Neural progenitor cell (in vitro differentiated cells): ENCODE measurements at regions not wholly inside any gene's neighbourhood (a gene's known extent, or its start where the extent isn't known, plus 50 kb on each side); places are given as distances from the start of the nearest gene placed in this dataset.

Experiments
- DNase-seq: peaks from one replicate; pipeline ENCODE4 v3.0.0-alpha.2; 2016; ENCODE audit warnings: low spot score
- H2AFZ ChIP-seq: fragments of 200-600 bp; sonication (generic); replicated peaks from 2 replicates; pipeline ENCODE4 v1.6.1; 2016; ENCODE audit warnings: antibody characterized with exemption
- H3F3A ChIP-seq: fragments of 200-600 bp; sonication (generic); 2 replicates; pipeline ENCODE4 v1.6.1; 2016; ENCODE audit warnings: antibody characterized with exemption, low read depth
- H3K27ac ChIP-seq: fragments of 200-600 bp; sonication (generic); 2 replicates; pipeline ENCODE4 v1.5.1; 2016; ENCODE audit warnings: mild to moderate bottlenecking
- H3K27me3 ChIP-seq: fragments of 200-600 bp; sonication (generic); 2 replicates; pipeline ENCODE4 v1.6.1; 2016; ENCODE audit warnings: mild to moderate bottlenecking, moderate library complexity
- H3K36me3 ChIP-seq: fragments of 200-600 bp; sonication (generic); 2 replicates; pipeline ENCODE4 v1.5.1; 2016
- H3K4me1 ChIP-seq: fragments of 200-600 bp; sonication (generic); 2 replicates; pipeline ENCODE4 v1.6.1; 2016; ENCODE audit warnings: mixed run types
- H3K4me2 ChIP-seq: fragments of 200-600 bp; sonication (generic); 2 replicates; pipeline ENCODE4 v1.6.1; 2016
- H3K4me3 ChIP-seq: fragments of 200-600 bp; sonication (generic); 2 replicates; pipeline ENCODE4 v1.5.1; 2016
- H3K79me2 ChIP-seq: fragments of 200-600 bp; sonication (generic); 2 replicates; pipeline ENCODE4 v1.6.1; 2016; ENCODE audit warnings: low read depth
- H3K9ac ChIP-seq: fragments of 200-600 bp; sonication (generic); 2 replicates; pipeline ENCODE4 v1.6.1; 2016
- H3K9me3 ChIP-seq: fragments of 200-600 bp; sonication (generic); 2 replicates; pipeline ENCODE4 v1.5.1; 2016; ENCODE audit warnings: low read depth
- H4K20me1 ChIP-seq: fragments of 200-600 bp; sonication (generic); 2 replicates; pipeline ENCODE4 v1.6.1; 2016; ENCODE audit warnings: low read depth
- H3K27ac Mint-ChIP-seq: 3 replicates; pipeline ENCODE4 v1.8.0; 2021; ENCODE audit warnings: mixed read lengths
- H3K27me3 Mint-ChIP-seq: 2 replicates; pipeline ENCODE4 v1.8.0; 2022; ENCODE audit warnings: low read depth, mild to moderate bottlenecking, inconsistent platforms, moderate library complexity, mixed read lengths; ENCODE audit not compliant: insufficient read depth
- H3K36me3 Mint-ChIP-seq: 3 replicates; pipeline ENCODE4 v1.8.0; 2021; ENCODE audit warnings: mixed read lengths
- H3K4me1 Mint-ChIP-seq: 3 replicates; pipeline ENCODE4 v1.8.0; 2021; ENCODE audit warnings: mixed read lengths
- H3K4me3 Mint-ChIP-seq: 3 replicates; pipeline ENCODE4 v1.8.0; 2021; ENCODE audit warnings: mild to moderate bottlenecking, moderate library complexity, mixed read lengths
- H3K9me3 Mint-ChIP-seq: 3 replicates; pipeline ENCODE4 v1.8.0; 2020; ENCODE audit warnings: mixed read lengths
- CTCF ChIP-seq: fragments of 200-600 bp; sonication (generic); IDR thresholded peaks from 2 replicates; pipeline ENCODE4 v1.5.1; 2017; ENCODE audit warnings: antibody characterized with exemption, mild to moderate bottlenecking
- EZH2 ChIP-seq: fragments of 200-600 bp; sonication (generic); IDR thresholded peaks from 2 replicates; pipeline ENCODE4 v1.6.1; 2017; ENCODE audit warnings: antibody characterized with exemption, mild to moderate bottlenecking, moderate library complexity
- EZH2phosphoT487 ChIP-seq: fragments of 200-600 bp; sonication (generic); IDR thresholded peaks from 2 replicates; pipeline ENCODE4 v1.6.1; 2017; ENCODE audit warnings: antibody characterized with exemption

DNA sequence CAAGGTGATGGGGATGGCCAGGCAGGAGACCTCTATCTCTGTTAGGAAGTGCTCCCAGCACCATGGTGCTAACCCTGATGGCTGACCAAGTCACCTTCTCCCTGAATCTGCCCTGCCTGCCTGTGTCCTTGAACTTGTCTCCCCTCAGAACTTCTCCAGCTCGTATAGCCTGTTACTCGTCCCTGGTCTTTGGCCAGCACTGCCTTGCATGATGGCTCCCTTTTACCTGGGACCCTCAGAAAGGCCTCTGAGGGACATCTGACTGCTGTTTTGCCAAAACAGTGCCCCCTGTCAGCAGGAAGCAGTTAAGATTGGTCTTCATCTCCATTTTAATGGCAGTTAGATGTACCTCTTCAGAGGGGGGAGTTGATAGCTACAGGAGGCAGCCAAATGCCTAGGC lies 148.3 kb downstream of the RHOU start:
- no peak overlapping the region for H3K4me2 ChIP-seq
- no peaks in the 10 kb centered on the region for H3K36me3 ChIP-seq
- Mint-ChIP-seq H3K4me3 (peak overlapping the region; percentile 50), H3K9me3 (peaks cover 12% of the 10 kb centered on the region), H3K4me1 (peaks cover 26% of the 10 kb centered on the region), H3K27me3 (peaks cover 19% of the 10 kb centered on the region), H3K36me3 (no peaks in the 10 kb centered on the region), H3K27ac (no peak overlapping the region)
- DNase-seq = no peak
- no peak overlapping the region for H3K9ac ChIP-seq
- no peaks in the 10 kb centered on the region for H3K27me3 ChIP-seq
- no peaks in the 10 kb centered on the region for H3K79me2 ChIP-seq
- no peaks in the 10 kb centered on the region for H4K20me1 ChIP-seq
- TF ChIP-seq EZH2phosphoT487 (no peak), CTCF (no peak), EZH2 (no peak)
- H3K9me3 ChIP-seq = no peaks in the 10 kb centered on the region
- H2AFZ ChIP-seq = no peak overlapping the region
- H3K4me1 ChIP-seq = peaks cover 8% of the 10 kb centered on the region
- H3K4me3 ChIP-seq = no peak overlapping the region
- no peak overlapping the region for H3K27ac ChIP-seq
- no peaks in the 10 kb centered on the region for H3F3A ChIP-seq

- Histone ChIP-seq H3K27me3 (no peaks in the 10 kb centered on the region), H3K4me3 (no peak overlapping the region), H3F3A (no peaks in the 10 kb centered on the region), H3K9ac (no peak overlapping the region), H3K27ac (no peak overlapping the region), H2AFZ (no peak overlapping the region), H3K9me3 (no peaks in the 10 kb centered on the region), H3K4me1 (peaks cover 8% of the 10 kb centered on the region), H3K79me2 (no peaks in the 10 kb centered on the region), H3K4me2 (no peak overlapping the region), H4K20me1 (no peaks in the 10 kb centered on the region), H3K36me3 (no peaks in the 10 kb centered on the region)
- no peaks in the 10 kb centered on the region for H3K36me3 Mint-ChIP-seq
- H3K9me3 Mint-ChIP-seq = peaks cover 12% of the 10 kb centered on the region
- H3K27me3 Mint-ChIP-seq = peaks cover 17% of the 10 kb centered on the region
- H3K4me3 Mint-ChIP-seq = peak overlapping the region; percentile 30
- no peak for TF ChIP-seq CTCF
- TF ChIP-seq EZH2 = no peak
- no peak for TF ChIP-seq EZH2phosphoT487
- no peak for DNase-seq
- no peak overlapping the region for H3K27ac Mint-ChIP-seq
- H3K4me1 Mint-ChIP-seq = peaks cover 26% of the 10 kb centered on the region
These were observed 148.9 kb downstream of the RHOU start for GRCh38 chr1:228884196-228884595.

- peaks cover 16% of the 10 kb centered on the region for H3K9me3 Mint-ChIP-seq
- no peaks in the 10 kb centered on the region for H3K27me3 ChIP-seq
- H3K4me1 Mint-ChIP-seq = peaks cover 26% of the 10 kb centered on the region
- no peaks in the 10 kb centered on the region for H4K20me1 ChIP-seq
- peaks cover 8% of the 10 kb centered on the region for H3K4me1 ChIP-seq
- no peak for TF ChIP-seq CTCF
- no peak for TF ChIP-seq EZH2phosphoT487
- TF ChIP-seq EZH2 = no peak
- peak overlapping the region; percentile 47 for H3K27ac Mint-ChIP-seq
- H3K4me2 ChIP-seq = no peak overlapping the region
- no peak overlapping the region for H3K4me3 Mint-ChIP-seq
- H2AFZ ChIP-seq = no peak overlapping the region
- no peaks in the 10 kb centered on the region for H3K36me3 Mint-ChIP-seq
- DNase-seq = no peak
- no peak overlapping the region for H3K4me3 ChIP-seq
- no peaks in the 10 kb centered on the region for H3F3A ChIP-seq
- peaks cover 14% of the 10 kb centered on the region for H3K27me3 Mint-ChIP-seq
- no peak overlapping the region for H3K9ac ChIP-seq
- H3K9me3 ChIP-seq = no peaks in the 10 kb centered on the region
- no peaks in the 10 kb centered on the region for H3K36me3 ChIP-seq
- H3K27ac ChIP-seq = no peak overlapping the region
- H3K79me2 ChIP-seq = no peaks in the 10 kb centered on the region
These were observed 149.6 kb downstream of the RHOU start for GRCh38 chr1:228884615-228885566.
